Upper lobe of left lung (tissue), 6 donors: ENCODE measurements at regions not wholly inside any gene's neighbourhood (a gene's known extent, or its start where the extent isn't known, plus 50 kb on each side); places are given as distances from the start of the nearest gene placed in this dataset.

Experiments used
- ATAC-seq, 2 donors: fragments of 200-7000 bp; cut with Tn5 transposase; one replicate each; pipeline ENCODE4 v1.9.1; 2022; ENCODE audit warnings: mild to moderate bottlenecking in 2 of 2, moderate library complexity in 2 of 2; ENCODE audit not compliant: low FRiP score in 2 of 2
- DNase-seq, 2 donors: peaks; one replicate each; pipeline ENCODE4 v3.0.0-alpha.2; 2019 to 2020
- H3K27ac ChIP-seq, 4 donors: fragments of 200-600 bp; sonication (generic); one replicate each; pipeline ENCODE4 v1.5.1; 2016 to 2019
- H3K27me3 ChIP-seq, 4 donors: fragments of 200-600 bp; sonication (generic); one replicate each; pipeline ENCODE4 v1.5.1; 2017 to 2019
- H3K36me3 ChIP-seq, 4 donors: fragments of 200-600 bp; sonication (generic); one replicate each; pipeline ENCODE4 v1.5.1; 2016 to 2019
- H3K4me1 ChIP-seq, 4 donors: fragments of 200-600 bp; sonication (generic); one replicate each; pipeline ENCODE4 v1.5.1; 2018 to 2019
- H3K4me3 ChIP-seq, 4 donors: fragments of 200-600 bp; sonication (generic); one replicate each; pipeline ENCODE4 v1.5.1; 2017 to 2019; ENCODE audit warnings: mild to moderate bottlenecking in 2 of 4, moderate library complexity in 1 of 4
- H3K9me3 ChIP-seq, 4 donors: fragments of 200-600 bp; sonication (generic); one replicate each; pipeline ENCODE4 v1.5.1; 2018 to 2019
- CTCF ChIP-seq, 6 experiments: fragments of 450-650 bp in 4 of 6; fragments of 200-600 bp in 2 of 6; sonication (generic) in 2 of 6; IDR thresholded peaks; one replicate each; pipeline ENCODE4 v1.5.1; 2016 to 2019; ENCODE audit warnings: antibody characterized with exemption in 6 of 6
- EP300 ChIP-seq, 4 donors: sonication (generic); formaldehyde crosslinking; IDR thresholded peaks; one replicate each; pipeline ENCODE4 v1.5.1; 2017; ENCODE audit warnings: antibody characterized with exemption in 4 of 4, control low read depth in 2 of 4
- POLR2A ChIP-seq, 4 donors: fragments of 450-650 bp; IDR thresholded peaks; one replicate each; pipeline ENCODE4 v1.5.1; 2016 to 2017; ENCODE audit warnings: antibody characterized with exemption in 4 of 4, mild to moderate bottlenecking in 2 of 4
- POLR2AphosphoS5 ChIP-seq, 2 donors: sonication (generic); formaldehyde crosslinking; IDR thresholded peaks; one replicate each; pipeline ENCODE4 v1.5.1; 2017; ENCODE audit warnings: antibody characterized with exemption in 2 of 2
- WGBS, 2 donors: methylation state at CpG; one replicate each; pipeline ENCODE4 v1.1.5; 2017 to 2018; 5-methylcytosine and 5-hydroxymethylcytosine counted together
- donor health status: DM: no; HTN: no; CAD: no; lungs with moderate emphysema.
- donor health status: DM: no; HTN: yes; CAD: no; lungs with severe emphysema.

GRCh38 chr13:88063741-88064140, 392.6 kb downstream of the SLITRK5 start:
- no peak for ATAC-seq
- H3K4me3 ChIP-seq, result no peak overlapping the region
- DNase-seq, result no peak
- no peaks in the 10 kb centered on the region for H3K27me3 ChIP-seq
- WGBS, 2 donors, result 0 to 30% methylated on average over 1 of the region's 1 CpG
- H3K27ac ChIP-seq, result no peak overlapping the region
- no peaks in the 10 kb centered on the region for H3K9me3 ChIP-seq
- no peak for TF ChIP-seq CTCF (IDR thresholded peaks at IDR 0.05)
- no peak for TF ChIP-seq POLR2A (IDR thresholded peaks at IDR 0.05)
- no peak for TF ChIP-seq POLR2AphosphoS5 (IDR thresholded peaks at IDR 0.05)
- TF ChIP-seq EP300 (IDR thresholded peaks at IDR 0.05), result no peak
- no peaks in the 10 kb centered on the region for H3K4me1 ChIP-seq
- H3K36me3 ChIP-seq, result no peaks in the 10 kb centered on the region

- no peak for ATAC-seq
- Histone ChIP-seq H3K4me3 (no peak overlapping the region), H3K9me3 (no peaks in the 10 kb centered on the region), H3K27ac (no peak overlapping the region), H3K36me3 (no peaks in the 10 kb centered on the region), H3K4me1 (no peaks in the 10 kb centered on the region), H3K27me3 (no peaks in the 10 kb centered on the region)
- TF ChIP-seq CTCF (IDR thresholded peaks at IDR 0.05) (no peak), POLR2AphosphoS5 (IDR thresholded peaks at IDR 0.05) (no peak), POLR2A (IDR thresholded peaks at IDR 0.05) (no peak), EP300 (IDR thresholded peaks at IDR 0.05) (no peak)
- WGBS, 2 donors, result 86 to 89% methylated on average over 2 of the region's 2 CpGs
- no peak for DNase-seq
Measured at GRCh38 chr13:88066847-88067246, 395.7 kb downstream of the SLITRK5 start.

GRCh38 chr13:88068316-88068715, 397.1 kb downstream of the SLITRK5 start:
- Histone ChIP-seq H3K27ac (no peak overlapping the region), H3K27me3 (no peaks in the 10 kb centered on the region), H3K9me3 (no peaks in the 10 kb centered on the region), H3K36me3 (no peaks in the 10 kb centered on the region), H3K4me3 (no peak overlapping the region), H3K4me1 (no peaks in the 10 kb centered on the region)
- DNase-seq (no peak), ATAC-seq (no peak)
- WGBS, 2 donors, result 92 to 95% methylated on average over 1 of the region's 1 CpG
- TF ChIP-seq CTCF (IDR thresholded peaks at IDR 0.05), result no peak
- no peak for TF ChIP-seq POLR2AphosphoS5 (IDR thresholded peaks at IDR 0.05)

GRCh38 chr13:88068975-88069374, 397.8 kb downstream of the SLITRK5 start:
- DNase-seq (no peak), ATAC-seq (no peak)
- TF ChIP-seq CTCF (IDR thresholded peaks at IDR 0.05) (no peak), EP300 (IDR thresholded peaks at IDR 0.05) (no peak), POLR2A (IDR thresholded peaks at IDR 0.05) (no peak), POLR2AphosphoS5 (IDR thresholded peaks at IDR 0.05) (no peak)

GRCh38 chr13:88071371-88071770, 400.2 kb downstream of the SLITRK5 start:
- DNase-seq (no peak), ATAC-seq (no peak)
- Histone ChIP-seq H3K27ac (no peak overlapping the region), H3K9me3 (no peaks in the 10 kb centered on the region), H3K4me1 (no peaks in the 10 kb centered on the region), H3K27me3 (no peaks in the 10 kb centered on the region), H3K4me3 (no peak overlapping the region), H3K36me3 (no peaks in the 10 kb centered on the region)
- 77 to 78% methylated on average over 1 of the region's 1 CpG for WGBS, 2 donors
- TF ChIP-seq POLR2A (IDR thresholded peaks at IDR 0.05) (no peak), EP300 (IDR thresholded peaks at IDR 0.05) (no peak), POLR2AphosphoS5 (IDR thresholded peaks at IDR 0.05) (no peak), CTCF (IDR thresholded peaks at IDR 0.05) (no peak)

More at GRCh38 chr13:88068975-88069374, 397.8 kb downstream of the SLITRK5 start:
- H3K27ac ChIP-seq, result no peak overlapping the region
- H3K4me1 ChIP-seq, result no peaks in the 10 kb centered on the region
- H3K4me3 ChIP-seq, result no peak overlapping the region
- H3K9me3 ChIP-seq, result no peaks in the 10 kb centered on the region
- H3K27me3 ChIP-seq, result no peaks in the 10 kb centered on the region
- WGBS, 2 donors, result 91 to 97% methylated on average over 11 of the region's 11 CpGs
- no peaks in the 10 kb centered on the region for H3K36me3 ChIP-seq
